ENCODE measurements at regions not wholly inside any gene's neighbourhood (a gene's known extent, or its start where the extent isn't known, plus 50 kb on each side); places are given as distances from the start of the nearest gene placed in this dataset.

GRCh38 chr7:34365011-34365410 is 293.0 kb upstream of the NPSR1 start:
- TF ChIP-seq CTCF (conservative IDR thresholded peaks at IDR 0.05; ENCODE audit: low read length) (no peak), EZH2phosphoT487 (IDR thresholded peaks at IDR 0.05; ENCODE audit: borderline replicate concordance) (no peak)

Measured in Loucy (cell line).